ENCODE measurements at regions not wholly inside any gene's neighbourhood (a gene's known extent, or its start where the extent isn't known, plus 50 kb on each side); places are given as distances from the start of the nearest gene placed in this dataset.
A peak's percentile ranks its signal among the peaks of the same experiment; 100 is the strongest.

DNA sequence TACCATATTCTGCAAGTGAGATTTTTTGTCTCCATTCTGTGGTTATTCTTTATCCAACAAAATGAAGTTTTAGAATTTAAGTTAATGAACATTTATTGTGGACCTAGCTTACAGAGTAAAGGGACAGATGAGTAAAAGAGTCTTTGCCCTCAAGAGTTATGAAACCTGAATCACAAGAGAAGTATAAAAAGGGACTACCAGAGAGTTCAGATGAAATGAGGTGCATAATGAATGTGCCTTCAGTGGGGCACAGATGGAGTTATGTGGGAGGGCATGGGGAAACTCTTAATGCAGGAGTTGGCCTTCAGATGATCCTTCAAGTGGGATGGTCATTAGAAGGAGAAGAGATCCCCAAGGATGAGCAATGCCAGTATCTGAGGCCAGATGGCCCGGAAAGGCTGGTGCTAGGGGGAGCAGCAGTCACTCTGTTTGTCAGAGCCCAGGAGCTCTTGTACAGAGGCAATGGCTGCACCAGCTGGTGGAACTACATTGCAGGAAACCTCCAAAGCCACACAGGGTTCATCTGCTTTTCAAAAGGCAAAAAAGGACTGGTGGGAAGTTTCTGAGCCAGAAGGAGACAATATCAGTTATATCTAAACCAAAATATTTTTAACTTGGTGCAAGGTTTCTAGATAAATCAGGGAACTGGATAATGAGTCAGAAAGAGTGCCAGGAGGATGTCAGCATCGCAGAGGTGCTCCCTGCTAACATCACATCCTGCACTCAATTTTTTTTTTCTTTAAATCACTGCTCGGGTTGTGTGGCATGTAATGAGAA is 162.0 kb downstream of the KLF6 start:
- no peak for DNase-seq

DNA sequence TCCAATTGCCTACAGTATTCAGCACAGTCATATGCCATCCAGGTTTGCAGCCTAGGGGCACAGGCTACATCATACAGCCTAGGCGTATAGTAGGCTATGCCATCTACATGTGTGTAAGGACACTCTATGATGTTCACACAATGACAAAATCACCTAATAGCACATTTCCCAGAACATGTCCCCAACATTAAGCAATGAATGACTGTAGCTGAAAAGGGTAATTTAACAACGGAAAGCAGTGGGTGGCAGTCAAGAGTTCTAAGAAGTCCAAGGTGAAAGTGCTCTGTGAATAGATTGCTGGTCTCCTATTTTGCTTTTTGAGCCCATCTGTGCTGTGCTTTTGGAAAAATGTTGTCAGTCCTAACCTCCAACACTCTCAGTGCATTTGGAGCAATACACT is 162.6 kb downstream of the KLF6 start:
- DNase-seq = no peak

DNA sequence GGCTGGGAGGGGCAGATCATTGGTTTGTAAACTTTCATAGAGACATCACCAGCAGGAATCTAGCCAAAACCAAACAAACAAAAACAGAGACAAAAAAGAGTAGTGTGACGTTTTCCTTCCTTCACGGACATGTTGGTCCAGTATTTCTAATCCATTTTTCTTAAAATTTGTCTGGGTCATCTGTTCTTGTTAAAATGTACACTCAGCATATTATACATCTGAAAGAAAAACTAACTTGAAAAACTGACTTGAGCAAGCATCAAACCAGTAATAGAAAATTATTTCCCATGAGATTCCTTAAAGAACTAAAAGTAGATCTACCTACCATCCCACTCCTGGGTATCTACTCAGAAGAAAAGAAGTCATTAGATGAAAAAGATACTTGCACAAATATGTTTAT is 164.2 kb downstream of the KLF6 start:
- no peak for DNase-seq

DNA sequence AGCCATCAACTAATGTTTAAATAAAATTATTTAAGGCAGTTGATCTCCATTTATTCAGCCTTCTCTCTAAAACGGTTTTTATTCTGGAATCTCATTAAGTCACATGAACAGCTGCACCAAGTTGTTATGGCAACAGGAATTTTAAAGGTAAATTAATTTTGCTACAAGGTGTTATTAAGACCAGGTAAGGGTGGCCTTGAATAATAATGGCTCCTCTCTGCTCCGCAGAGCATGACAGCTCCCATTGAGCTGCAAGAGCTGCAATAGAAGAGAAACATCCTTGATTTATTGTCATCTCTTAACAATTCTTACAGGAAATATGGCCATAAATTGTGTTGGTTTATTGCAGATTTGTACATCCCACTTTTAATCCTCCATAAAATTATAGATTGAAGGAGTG is 165.8 kb downstream of the KLF6 start:
- no peak for DNase-seq

DNA sequence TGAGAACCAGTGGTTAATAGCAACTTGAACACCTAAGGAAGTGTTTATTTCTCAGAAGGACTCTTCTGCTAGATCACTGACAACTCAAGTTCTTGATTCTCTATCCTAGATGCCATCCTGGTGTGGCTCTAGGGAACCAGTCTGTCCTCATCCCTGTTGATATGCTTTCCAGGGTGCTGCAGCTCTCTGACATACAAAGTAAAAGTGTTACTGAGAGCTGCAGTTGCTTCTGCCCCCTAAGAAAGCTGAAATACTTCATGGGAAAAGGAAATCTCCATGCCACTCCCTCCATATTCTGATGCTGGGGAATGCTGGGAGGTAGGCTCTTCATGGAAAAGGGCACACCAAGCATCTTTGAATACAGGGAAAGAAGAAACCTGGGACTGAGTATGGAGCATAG is 168.1 kb downstream of the KLF6 start:
- no peak for DNase-seq

DNA sequence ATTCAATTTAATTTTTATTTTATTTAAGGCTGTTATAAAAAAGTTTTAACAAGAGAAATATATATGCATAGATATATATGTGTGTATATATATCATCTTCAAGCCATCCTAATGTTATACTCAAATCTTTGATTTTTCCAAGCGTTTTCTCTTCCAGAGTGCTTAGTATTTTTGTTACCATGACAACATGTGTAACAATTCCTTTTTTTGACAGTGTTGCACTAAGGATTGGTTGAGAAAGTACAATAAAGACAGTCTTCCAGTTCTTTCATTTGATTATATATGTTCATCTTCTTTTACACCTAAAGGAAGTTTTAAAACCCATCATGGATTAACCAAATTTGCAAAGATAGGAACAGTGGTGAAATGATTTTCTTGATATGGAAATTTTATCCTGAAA is 171.7 kb downstream of the KLF6 start:
- no peak for DNase-seq

DNA sequence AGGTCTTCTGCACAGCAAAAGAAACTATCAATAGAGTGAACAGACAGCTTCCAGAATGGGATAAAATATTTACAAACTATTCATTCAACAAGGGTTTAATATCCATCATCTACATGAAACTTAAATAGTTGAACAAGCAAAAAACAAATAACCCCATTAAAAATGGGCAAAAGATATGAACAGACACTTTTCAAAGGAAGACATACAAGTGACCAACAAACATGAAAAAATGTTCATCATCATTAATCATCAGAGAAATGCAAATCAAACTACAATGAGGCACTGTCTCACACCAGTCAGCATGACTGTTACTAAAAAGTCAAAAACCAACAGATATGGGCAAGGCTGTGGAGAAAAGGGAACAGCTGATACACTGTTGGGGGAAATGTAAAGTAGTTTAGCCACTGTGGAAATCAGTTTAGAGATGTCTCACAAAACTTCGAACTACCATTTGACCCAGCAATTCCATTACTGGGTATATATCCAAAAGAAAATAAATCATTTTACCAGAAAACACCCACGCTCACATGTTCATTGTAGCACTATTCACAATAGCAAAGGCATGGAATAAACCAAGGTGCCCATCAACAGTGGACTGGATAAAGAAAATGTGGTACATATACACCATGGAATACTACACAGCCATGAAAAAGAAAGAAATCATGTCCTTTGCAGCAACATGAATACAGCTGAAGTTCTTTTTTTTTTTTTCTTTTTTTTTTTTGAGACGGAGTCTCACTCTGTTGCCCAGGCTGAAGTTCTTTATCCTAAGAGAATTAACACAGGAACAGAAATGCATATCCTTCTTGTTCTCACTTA is 172.6 kb downstream of the KLF6 start:
- DNase-seq = no peak

DNA sequence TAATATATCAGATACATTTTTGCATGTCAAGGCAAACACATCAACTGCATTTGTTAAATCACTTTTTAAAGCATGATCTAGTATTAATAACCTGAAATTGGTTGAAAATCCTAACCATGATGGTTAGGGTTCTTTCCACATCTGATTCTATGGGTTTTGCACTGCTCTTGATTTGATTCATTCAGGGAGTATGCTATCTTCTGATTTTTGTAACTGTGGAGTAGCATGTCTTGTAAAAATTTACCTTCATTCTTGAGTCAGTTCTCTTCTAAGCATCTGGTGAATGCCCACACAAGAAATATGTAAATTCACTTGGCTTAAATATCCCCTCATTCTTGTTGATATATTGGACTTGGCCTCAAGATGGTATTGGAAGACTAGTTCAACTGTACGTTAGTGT is 178.7 kb downstream of the KLF6 start:
- no peak for DNase-seq

DNA sequence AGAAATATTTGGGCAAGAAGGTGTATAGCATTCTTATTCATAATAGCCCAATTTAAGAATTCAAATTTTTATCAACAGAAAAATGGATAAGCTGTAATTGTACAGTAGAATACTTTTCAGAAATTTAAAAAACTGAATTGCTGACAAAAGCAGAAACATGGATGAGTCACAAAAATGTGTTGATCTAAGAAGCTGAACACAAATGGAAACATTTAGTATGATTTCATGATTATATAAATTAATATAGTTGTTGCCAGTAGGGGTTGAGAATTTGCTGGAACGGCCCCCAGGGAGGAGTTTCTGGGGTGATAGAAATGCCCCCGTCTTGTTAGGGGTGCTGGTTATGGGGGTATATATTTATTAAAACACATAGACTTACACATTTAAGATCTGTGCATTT is 179.1 kb downstream of the KLF6 start:
- no peak for DNase-seq

DNA sequence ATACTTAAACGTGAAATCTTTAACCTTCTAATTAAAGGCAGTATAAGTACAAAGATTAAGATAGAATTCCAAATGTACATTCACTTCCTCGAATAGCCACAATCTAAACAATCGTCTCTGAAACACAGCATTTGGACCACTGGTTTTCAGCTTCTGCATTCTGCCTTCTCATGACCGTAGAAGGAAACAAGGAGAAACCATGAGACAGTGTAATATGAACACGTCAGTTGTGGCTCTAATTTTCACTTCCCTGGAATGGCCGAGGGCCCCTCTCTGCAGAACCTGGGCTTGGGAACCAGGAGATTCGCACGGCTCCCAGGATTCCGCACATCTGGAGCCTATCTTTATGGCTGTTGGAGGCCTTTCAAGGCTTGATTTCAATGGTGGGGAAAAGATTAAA is 189.3 kb downstream of the KLF6 start:
- no peak for DNase-seq

DNA sequence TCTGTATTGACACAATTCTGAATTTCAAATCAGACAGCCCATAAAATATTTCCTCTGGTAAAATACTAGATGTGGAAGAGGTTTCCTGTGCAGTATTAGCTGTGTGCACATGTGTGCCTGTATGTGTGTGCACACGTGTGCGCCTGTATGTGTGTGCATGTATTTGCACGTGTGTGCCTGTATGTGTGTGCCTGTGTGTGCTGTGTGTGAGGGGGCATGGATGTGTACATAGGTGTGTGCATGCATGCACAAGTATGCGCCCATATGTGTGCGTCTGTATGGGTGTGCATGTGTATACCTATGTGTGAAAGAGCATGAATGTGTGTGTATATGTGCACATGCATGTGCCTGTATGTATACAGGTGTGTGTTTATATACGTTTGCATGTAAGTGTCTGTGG is 191.4 kb downstream of the KLF6 start:
- DNase-seq = no peak

DNA sequence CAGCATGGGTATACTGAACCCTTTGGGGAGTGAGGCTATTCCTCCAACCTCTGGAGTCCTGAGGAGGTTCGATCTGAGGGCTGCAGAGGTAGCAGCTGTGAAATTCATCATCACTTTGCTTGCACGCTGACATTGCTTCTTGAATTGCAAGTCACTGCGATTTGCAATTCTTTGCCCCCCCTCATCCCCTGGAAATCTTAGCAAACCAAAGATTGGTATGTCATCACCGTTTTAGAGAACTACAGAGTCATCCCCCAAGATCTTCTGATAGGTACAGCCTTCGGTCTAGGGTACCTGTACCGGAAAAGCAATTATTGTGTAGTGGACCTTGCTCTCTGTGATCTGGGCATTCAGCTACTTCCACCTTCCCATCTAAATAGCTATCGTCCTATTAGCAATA is 192.6 kb downstream of the KLF6 start:
- no peak for DNase-seq

DNA sequence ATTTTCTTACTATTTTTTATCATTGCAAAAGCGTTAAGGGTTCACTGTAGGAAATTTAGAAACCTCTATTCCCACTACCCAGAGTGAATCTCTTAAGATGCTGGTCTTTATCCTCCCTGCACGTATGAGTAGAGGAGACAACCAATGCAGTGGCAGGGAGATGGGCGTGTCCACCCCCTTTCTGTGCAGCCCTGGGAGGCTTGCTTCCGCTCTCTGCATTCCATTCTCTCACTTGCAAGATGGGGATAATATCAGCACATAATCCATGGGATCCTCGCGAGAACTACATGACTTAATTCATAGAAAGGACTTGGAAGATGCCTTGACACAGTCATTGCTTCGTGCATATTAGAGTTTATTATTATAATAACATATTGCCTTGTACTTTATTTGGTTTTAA is 196.2 kb downstream of the KLF6 start:
- no peak for DNase-seq

DNA sequence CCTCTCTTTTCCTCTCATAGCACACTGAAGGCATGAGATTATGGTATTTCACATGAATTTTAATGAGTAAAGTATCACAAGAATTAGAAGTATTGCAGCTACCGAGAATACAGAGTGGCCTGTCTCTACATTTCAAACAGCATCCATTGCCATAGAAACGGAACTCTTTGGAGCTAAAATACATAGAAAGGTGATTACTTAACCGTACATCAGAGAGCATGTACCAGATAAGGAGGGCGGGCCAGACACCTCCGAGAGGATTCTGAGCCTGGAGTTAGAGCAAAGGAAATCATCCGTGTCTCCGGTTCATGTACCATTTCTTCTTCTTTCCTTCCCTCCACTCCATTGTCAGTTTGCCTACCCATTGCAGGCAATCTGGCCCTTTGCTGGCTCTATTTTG is 196.7 kb downstream of the KLF6 start:
- DNase-seq = no peak

DNA sequence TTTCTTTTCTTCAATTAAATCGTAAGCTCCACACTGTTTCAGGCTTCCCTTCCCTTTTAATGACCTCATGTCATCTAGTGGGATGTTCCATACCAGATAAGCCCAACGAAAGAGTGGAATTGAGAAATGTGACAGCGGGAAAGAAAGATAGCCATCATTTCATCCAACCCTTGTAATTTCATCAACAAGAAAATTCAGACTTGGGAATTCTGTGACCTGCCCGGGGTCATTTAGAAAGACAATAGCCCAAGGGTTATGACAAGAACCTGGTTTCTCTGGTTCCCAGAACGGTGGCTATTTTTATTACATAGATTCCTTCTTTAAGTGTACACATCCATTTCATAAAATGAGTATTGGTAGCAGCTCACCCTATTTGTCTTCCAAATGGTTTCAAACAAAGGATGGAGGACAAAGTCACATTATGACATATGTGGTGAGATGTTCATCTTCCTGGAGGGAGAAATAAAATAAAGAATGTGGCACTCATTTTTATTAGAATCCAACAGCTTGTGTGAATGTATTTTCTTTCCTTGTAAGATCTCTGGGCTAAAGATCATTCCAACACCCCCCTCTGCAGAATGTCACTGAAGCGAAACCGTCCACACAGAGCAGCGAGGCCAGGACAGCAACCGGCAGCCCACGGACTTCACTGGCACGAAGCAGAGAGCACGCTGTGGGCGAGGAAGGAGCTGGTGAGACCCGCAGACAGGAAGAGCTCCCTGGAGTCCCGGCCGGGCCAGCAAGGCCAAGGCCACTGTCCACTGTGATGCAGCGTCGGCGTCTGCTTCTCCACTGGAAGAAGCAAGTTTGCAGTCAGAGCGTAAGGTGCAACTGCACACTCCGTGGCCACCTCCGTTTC is 199.9 kb downstream of the KLF6 start:
- DNase-seq = no peak

DNA sequence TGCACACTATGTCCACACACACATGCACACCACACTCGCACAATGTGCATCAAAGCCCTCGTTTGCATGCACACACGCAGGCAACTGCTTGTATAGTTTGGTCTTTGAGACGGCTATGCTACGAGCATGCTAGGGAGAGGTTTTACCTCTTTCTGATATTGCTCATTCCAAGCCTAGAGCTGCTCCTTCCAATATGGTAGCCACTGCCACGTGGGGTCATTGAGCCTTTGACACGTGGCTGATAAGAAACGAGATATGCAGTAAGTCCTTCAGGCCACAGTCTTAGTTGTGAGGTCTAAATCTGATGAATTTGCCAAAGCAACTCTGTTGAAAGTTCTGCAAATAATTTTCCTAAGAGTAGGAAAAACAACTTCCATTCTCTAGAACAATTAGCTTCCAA is 204.4 kb downstream of the KLF6 start:
- no peak for DNase-seq

DNA sequence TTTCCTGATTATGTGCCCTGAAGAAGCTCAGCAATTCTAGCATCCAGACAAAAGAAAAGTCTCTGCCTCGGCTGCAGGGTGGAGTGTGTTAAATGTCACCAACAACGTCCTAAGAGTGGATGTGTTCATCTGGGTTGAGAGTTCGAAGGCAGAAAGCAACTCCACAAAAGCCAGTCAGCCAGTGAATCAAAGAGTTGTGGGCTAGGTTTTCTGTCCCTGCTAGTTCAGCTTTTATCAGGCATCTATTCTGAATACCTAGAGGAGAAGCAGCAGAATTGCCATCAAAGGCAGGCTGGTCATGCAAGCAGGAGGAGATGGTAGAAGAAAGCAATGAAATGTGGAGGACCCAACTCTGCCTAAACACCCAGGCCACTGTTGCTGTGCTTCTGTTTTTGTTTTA is 205.2 kb downstream of the KLF6 start:
- no peak for DNase-seq

DNA sequence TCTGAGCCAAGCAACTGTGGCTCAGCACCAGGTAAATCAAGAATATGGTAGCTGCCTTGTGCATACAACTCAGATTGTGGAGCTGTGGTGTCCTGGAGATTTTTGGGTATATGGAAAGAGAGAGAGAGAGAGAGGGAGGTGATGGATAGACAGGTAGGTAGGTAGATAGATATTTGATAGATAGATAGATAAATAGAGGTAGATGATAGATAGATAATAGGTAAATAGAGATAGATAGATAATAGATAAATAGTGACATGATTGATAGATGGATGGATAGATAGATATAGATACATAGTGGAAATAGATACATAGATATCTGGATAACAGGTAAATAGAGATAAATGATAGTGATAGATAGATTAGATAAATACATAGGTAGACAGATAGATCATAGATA is 206.3 kb downstream of the KLF6 start:
- no peak for DNase-seq

DNA sequence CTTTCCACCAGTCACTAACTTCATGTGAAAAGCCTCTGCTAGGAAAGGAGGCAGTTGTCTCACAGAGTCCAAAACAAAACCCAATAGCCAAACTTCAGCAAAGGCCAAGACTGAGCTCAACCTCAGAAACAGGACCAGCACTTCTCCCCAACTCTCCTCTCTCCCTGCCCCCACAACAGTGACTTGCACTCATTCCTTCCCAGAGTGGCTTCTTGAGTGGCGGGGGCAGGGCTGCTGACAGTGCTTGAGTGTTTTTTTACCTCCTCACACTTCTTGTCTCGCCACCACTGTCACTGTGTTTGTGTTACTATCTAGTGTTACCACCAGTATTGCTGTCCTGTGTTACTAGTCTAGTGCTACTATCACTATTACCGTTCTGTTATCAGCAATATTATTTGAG is 206.8 kb downstream of the KLF6 start:
- no peak for DNase-seq

DNA sequence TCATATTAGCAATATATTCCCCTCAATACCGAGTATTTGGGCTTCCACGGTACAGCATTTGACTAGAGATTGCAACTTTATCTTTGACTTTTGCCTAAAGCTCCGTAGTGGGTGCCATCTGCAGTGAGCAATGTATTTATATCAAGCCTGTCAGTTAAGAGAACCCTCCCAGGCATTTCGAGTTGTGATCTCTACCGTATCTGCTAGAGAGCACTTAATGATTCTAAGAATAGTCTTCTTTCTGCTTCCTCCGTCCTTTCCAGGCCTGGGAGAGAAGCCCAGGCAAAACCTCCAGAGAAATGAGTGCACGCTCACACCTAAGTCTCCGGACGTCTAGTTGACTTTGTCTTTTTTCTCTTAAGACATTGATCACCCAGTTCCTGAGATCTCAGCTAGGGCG is 210.6 kb downstream of the KLF6 start:
- peak; percentile 1 for DNase-seq

DNA sequence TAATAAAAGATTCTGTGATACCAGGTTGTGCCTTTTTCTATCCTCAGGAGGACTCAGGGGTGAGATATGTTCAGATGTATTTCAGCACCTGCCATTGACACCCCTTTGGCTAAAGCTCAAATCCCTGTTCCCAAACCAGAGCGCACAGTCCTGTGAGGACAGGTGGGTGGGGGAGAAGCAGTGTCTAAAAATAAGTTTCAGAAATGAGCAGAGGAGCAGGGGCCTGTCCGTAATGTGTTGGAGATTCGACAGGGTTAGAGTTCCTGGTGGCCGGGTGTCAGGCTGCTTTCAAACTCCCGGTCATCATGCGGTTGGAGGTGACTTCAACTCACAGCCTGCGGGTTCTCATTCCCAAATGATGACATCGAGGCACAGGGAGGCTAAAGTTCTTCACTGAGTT is 211.5 kb downstream of the KLF6 start:
- no peak for DNase-seq

DNA sequence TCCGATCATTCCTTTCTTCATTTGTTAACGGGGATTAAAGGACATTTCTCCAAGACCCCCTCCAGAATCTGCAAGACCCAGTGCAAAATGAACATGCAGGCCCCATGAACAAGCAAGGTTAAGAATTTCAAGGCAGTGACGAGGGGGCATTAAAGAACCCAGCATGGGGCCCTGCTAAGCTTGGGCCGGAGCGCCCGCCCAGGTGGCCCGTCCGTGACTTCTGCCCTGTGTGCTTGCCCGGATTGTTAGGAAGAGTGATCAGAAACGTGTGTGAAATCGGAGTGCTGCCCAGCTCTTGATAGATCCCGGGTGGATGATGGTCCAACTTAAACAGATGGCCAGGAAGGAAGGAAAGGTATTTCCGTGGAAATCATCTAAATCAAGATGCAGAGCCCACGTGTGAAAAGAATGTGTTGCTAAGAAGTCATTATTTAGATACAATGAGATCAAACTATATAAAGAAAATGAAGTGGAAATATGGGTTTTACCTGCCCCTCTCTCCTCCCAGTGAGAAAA is 213.6 kb downstream of the KLF6 start:
- no peak for DNase-seq

DNA sequence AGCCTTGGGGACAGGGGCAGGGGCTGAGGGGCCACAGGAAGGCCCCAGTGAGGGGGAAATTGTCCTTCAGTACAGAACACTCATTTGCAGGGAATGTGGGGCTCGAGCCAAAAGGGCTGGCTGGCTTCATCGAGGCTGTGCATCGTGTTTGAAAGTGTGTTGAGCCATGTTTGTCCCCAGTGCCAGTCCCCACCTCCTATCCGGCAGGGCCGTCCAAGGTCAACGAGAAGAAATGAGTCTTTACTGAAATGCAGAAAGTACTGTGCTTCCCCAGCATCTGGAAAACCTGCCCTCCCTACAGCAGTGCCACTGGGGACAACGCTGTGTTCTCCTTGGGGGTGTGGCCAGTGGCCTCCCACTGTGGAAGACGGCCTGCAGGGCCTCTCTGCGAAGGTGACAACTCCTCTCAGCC is 214.1 kb downstream of the KLF6 start:
- no peak for DNase-seq
